Endothelial cell of umbilical vein (primary cell): ENCODE measurements at regions not wholly inside any gene's neighbourhood (a gene's known extent, or its start where the extent isn't known, plus 50 kb on each side); places are given as distances from the start of the nearest gene placed in this dataset.

ENCODE experiments used
- BruUV-seq: library from RNA; stranded (reverse); fragments of 400-500 nt; replicated peaks from 2 replicates; lab custom pipeline; 2021; lab: Mats Ljungman, UMichigan
- CTCF ChIA-PET: fragments of 300-600, 350-600 bp; sonication (Branson Sonifier 250); formaldehyde crosslinking; loops from one replicate; lab custom pipeline; 2021; ENCODE audit warnings: antibody characterized with exemption, inconsistent platforms; lab: Charles Lee
- POLR2A ChIA-PET: fragments of 300-600, 350-600 bp; sonication (Branson Sonifier 250); formaldehyde crosslinking; loops from one replicate; lab custom pipeline; 2021; ENCODE audit warnings: antibody characterized with exemption, inconsistent platforms; lab: Charles Lee
- DNase-seq: peaks from one replicate; pipeline ENCODE4 v3.0.0-alpha.2; 2011; ENCODE audit warnings: low read depth, low spot score
- FAIRE-seq: peaks from 2 replicates; lab custom pipeline; 2011; peaks lifted over from hg19 to GRCh38; lab: Jason Lieb, UNC
- H2AFZ ChIP-seq: 2 replicates; pipeline ENCODE4 v1.6.0; 2012; ENCODE audit warnings: low read depth, low read length, control low read depth, inconsistent platforms
- H3K27ac ChIP-seq: 2 replicates; pipeline ENCODE4 v1.5.1; 2011; ENCODE audit warnings: low read depth, mild to moderate bottlenecking, control low read depth, low read length, moderate library complexity; ENCODE audit not compliant: insufficient read depth
- H3K27me3 ChIP-seq, 2 experiments: 2 replicates each; pipeline versions ENCODE4 v1.6.0 to v1.6.1; 2011; ENCODE audit warnings: low read length in 2 of 2, mixed read lengths in 1 of 2; ENCODE audit not compliant: control insufficient read depth in 2 of 2, insufficient read depth in 2 of 2
- H3K36me3 ChIP-seq, 2 experiments: 2 replicates in 1 of 2; 3 replicates in 1 of 2; pipeline ENCODE4 v1.5.1; 2011; ENCODE audit warnings: low read length in 2 of 2, mild to moderate bottlenecking in 1 of 2, moderate library complexity in 1 of 2; ENCODE audit not compliant: control insufficient read depth in 2 of 2, insufficient read depth in 2 of 2; ENCODE audit errors: extremely low read depth in 1 of 2
- H3K4me1 ChIP-seq: 3 replicates; pipeline ENCODE4 v1.5.1; 2011; ENCODE audit warnings: mild to moderate bottlenecking, low read length; ENCODE audit not compliant: control insufficient read depth, insufficient read depth; ENCODE audit errors: extremely low read depth
- H3K4me2 ChIP-seq: 2 replicates; pipeline ENCODE4 v1.6.1; 2011; ENCODE audit warnings: low read length, control low read depth, mixed read lengths; ENCODE audit not compliant: insufficient read depth
- H3K4me3 ChIP-seq, 3 experiments: fragments of 200-600 bp in 1 of 3; sonication (generic), shearing (Covaris generic) in 1 of 3; replicated peaks in 1 of 3; 2 replicates each; pipeline ENCODE4 v1.5.1; 2011 to 2016; ENCODE audit warnings: control low read depth in 3 of 3, low read length in 3 of 3, mild to moderate bottlenecking in 2 of 3, inconsistent platforms in 1 of 3, low read depth in 1 of 3, moderate library complexity in 1 of 3; ENCODE audit not compliant: insufficient read depth in 1 of 3
- H3K79me2 ChIP-seq: 2 replicates; pipeline ENCODE4 v1.6.0; 2012; ENCODE audit warnings: low read length, inconsistent platforms; ENCODE audit not compliant: control insufficient read depth, insufficient read depth
- H3K9ac ChIP-seq: replicated peaks from 2 replicates; pipeline ENCODE3; 2011; ENCODE audit warnings: low read length, control low read depth; ENCODE audit not compliant: insufficient read depth; ENCODE audit errors: extremely low read depth
- H3K9me1 ChIP-seq: replicated peaks from 3 replicates; pipeline ENCODE4 v1.6.0; 2011; ENCODE audit warnings: mild to moderate bottlenecking, low read length; ENCODE audit not compliant: control insufficient read depth, insufficient read depth; ENCODE audit errors: extremely low read depth
- H3K9me3 ChIP-seq: replicated peaks from 2 replicates; pipeline ENCODE4 v1.5.1; 2012; ENCODE audit warnings: low read length, inconsistent platforms; ENCODE audit not compliant: control insufficient read depth, insufficient read depth
- H4K20me1 ChIP-seq: replicated peaks from 2 replicates; pipeline ENCODE3; 2011; ENCODE audit warnings: mild to moderate bottlenecking, low read length; ENCODE audit not compliant: control insufficient read depth, insufficient read depth; ENCODE audit errors: extremely low read depth
- CTCF ChIP-seq, 2 donors: IDR thresholded peaks; 1 replicate in 1 of 2; 2 replicates in 1 of 2; pipeline ENCODE4 v1.5.1; 2011; ENCODE audit warnings: low read length in 2 of 2, mild to moderate bottlenecking in 2 of 2, moderate library complexity in 2 of 2, control low read depth in 1 of 2, inconsistent platforms in 1 of 2, low read depth in 1 of 2; ENCODE audit not compliant: insufficient read depth in 1 of 2; ENCODE audit errors: extremely low read depth in 1 of 2
- EZH2 ChIP-seq: IDR thresholded peaks from 2 replicates; pipeline ENCODE4 v1.6.1; 2012; ENCODE audit warnings: borderline replicate concordance, low read depth, mild to moderate bottlenecking, moderate library complexity, low read length, inconsistent platforms; ENCODE audit not compliant: severe bottlenecking
- FOS ChIP-seq: IDR thresholded peaks from 2 replicates; pipeline ENCODE4 v1.6.1; 2011; ENCODE audit warnings: mild to moderate bottlenecking, low read length, moderate library complexity, borderline replicate concordance; ENCODE audit not compliant: insufficient read depth
- GATA2 ChIP-seq: IDR thresholded peaks from 2 replicates; pipeline ENCODE4 v1.7.0; 2011; ENCODE audit warnings: low read depth, mild to moderate bottlenecking, moderate library complexity, mixed read lengths, low read length; ENCODE audit not compliant: insufficient read length, insufficient read depth
- JUN ChIP-seq: IDR thresholded peaks from 2 replicates; pipeline ENCODE4 v1.6.1; 2011; ENCODE audit warnings: borderline replicate concordance, low read depth; ENCODE audit not compliant: insufficient read length, insufficient read depth
- MAX ChIP-seq: IDR thresholded peaks from 2 replicates; pipeline ENCODE4 v1.6.1; 2011; ENCODE audit not compliant: insufficient read depth, insufficient read length
- MYC ChIP-seq: IDR thresholded peaks from one replicate; pipeline ENCODE4 v1.6.1; 2011; ENCODE audit warnings: mild to moderate bottlenecking, low read depth, low read length
- POLR2A ChIP-seq: IDR thresholded peaks from 2 replicates; pipeline ENCODE4 v1.6.1; 2012; ENCODE audit warnings: low read depth, mild to moderate bottlenecking, control low read depth, low read length
- POLR2AphosphoS5 ChIP-seq: IDR thresholded peaks from 2 replicates; pipeline ENCODE4 v1.6.1; 2012; ENCODE audit warnings: low read depth, mild to moderate bottlenecking, control low read depth, low read length, moderate library complexity; ENCODE audit not compliant: insufficient read depth
- dilution Hi-C: fragments of 300-500 bp; cut with MboI; formaldehyde crosslinking; loops from one replicate; pipeline ENCODE4 v1.15.0; 2019; ENCODE audit warnings: low sequenced_read_pairs; ENCODE audit not compliant: extremely low pct_ligation_motif_present
- intact Hi-C: fragments of 100-400 bp; cut with micrococcal nuclease; formaldehyde crosslinking; loops from one replicate; pipeline ENCODE4 v1.10.0; 2022

GRCh38 chr1:239735111-239735510 is 348.7 kb downstream of the CHRM3 start:
- FAIRE-seq: no peak
- Histone ChIP-seq H3K36me3 (no peaks in the 10 kb centered on the region), H4K20me1 (no peaks in the 10 kb centered on the region), H3K4me2 (no peak overlapping the region), H3K9me1 (no peaks in the 10 kb centered on the region), H3K79me2 (no peaks in the 10 kb centered on the region), H2AFZ (no peak overlapping the region), H3K9me3 (no peaks in the 10 kb centered on the region), H3K4me1 (no peaks in the 10 kb centered on the region), H3K4me3 (no peak overlapping the region), H3K27me3 (no peaks in the 10 kb centered on the region), H3K9ac (no peak overlapping the region), H3K27ac (no peak overlapping the region)
- dilution Hi-C loops (no loop called here), intact Hi-C loops (no loop called here)
- no peak for DNase-seq
- no TSS peak for BruUV-seq
- TF ChIP-seq JUN (no peak), MAX (no peak), MYC (no peak), POLR2AphosphoS5 (no peak), POLR2A (no peak), GATA2 (no peak), FOS (no peak), CTCF (IDR thresholded peaks at IDR 0.05; ENCODE audit: extremely low read depth in 1 of 2, insufficient read depth in 1 of 2, low read depth in 1 of 2, low read length in 2 of 2) (no peak), EZH2 (no peak)
- CTCF ChIA-PET: no interaction called here
- POLR2A ChIA-PET: no interaction called here
